Liver (tissue), 8 donors: ENCODE measurements at regions not wholly inside any gene's neighbourhood (a gene's known extent, or its start where the extent isn't known, plus 50 kb on each side); places are given as distances from the start of the nearest gene placed in this dataset.
A peak's percentile ranks its signal among the peaks of the same experiment; 100 is the strongest.

Experiments
- DNase-seq: peaks from one replicate; pipeline ENCODE4 v3.0.0-alpha.2; 2017; ENCODE audit warnings: low spot score
- H3K27ac ChIP-seq, 2 donors: one replicate each; pipeline ENCODE4 v1.7.0; 2013; ENCODE audit warnings: inconsistent platforms in 2 of 2, low read length in 2 of 2, control low read depth in 1 of 2, low read depth in 1 of 2, mild to moderate bottlenecking in 1 of 2
- H3K27me3 ChIP-seq, 4 donors: one replicate each; pipeline versions ENCODE4 v1.6.1 to v1.7.0; 2013; ENCODE audit warnings: low read length in 3 of 4, inconsistent platforms in 1 of 4, mild to moderate bottlenecking in 1 of 4, moderate library complexity in 1 of 4; ENCODE audit not compliant: control insufficient read depth in 4 of 4, insufficient read depth in 4 of 4
- H3K36me3 ChIP-seq, 4 donors: one replicate each; pipeline versions ENCODE4 v1.6.1 to v1.7.0; 2013; ENCODE audit warnings: low read length in 3 of 4, mild to moderate bottlenecking in 3 of 4, low read depth in 1 of 4, moderate library complexity in 1 of 4; ENCODE audit not compliant: control insufficient read depth in 4 of 4, insufficient read depth in 3 of 4
- H3K4me1 ChIP-seq, 4 donors: one replicate each; pipeline versions ENCODE4 v1.6.1 to v1.7.0; 2013; ENCODE audit warnings: low read length in 3 of 4, mild to moderate bottlenecking in 3 of 4, moderate library complexity in 1 of 4; ENCODE audit not compliant: control insufficient read depth in 4 of 4, insufficient read depth in 4 of 4
- H3K4me3 ChIP-seq, 3 donors: one replicate each; pipeline versions ENCODE4 v1.6.1 to v1.7.0; 2013; ENCODE audit warnings: low read length in 3 of 3, control low read depth in 1 of 3, low read depth in 1 of 3, mild to moderate bottlenecking in 1 of 3
- H3K9ac ChIP-seq, 2 donors: one replicate each; pipeline ENCODE4 v1.7.0; 2013; ENCODE audit warnings: low read length in 2 of 2, mild to moderate bottlenecking in 2 of 2, moderate library complexity in 2 of 2, control low read depth in 1 of 2, low read depth in 1 of 2
- H3K9me3 ChIP-seq, 4 donors: one replicate each; pipeline versions ENCODE4 v1.6.1 to v1.7.0; 2013; ENCODE audit warnings: low read length in 3 of 4; ENCODE audit not compliant: control insufficient read depth in 4 of 4
- ATF3 ChIP-seq: IDR thresholded peaks from 2 replicates; pipeline ENCODE4 v1.6.1; 2016; ENCODE audit warnings: antibody characterized with exemption
- CTCF ChIP-seq: fragments of 150-350 bp; IDR thresholded peaks from 2 replicates; pipeline ENCODE4 v1.5.1; 2017; ENCODE audit warnings: improper control_type of control experiment, low read depth, low read length; ENCODE audit not compliant: missing input control
- EGR1 ChIP-seq, 2 donors: IDR thresholded peaks; 2 replicates each; pipeline ENCODE4 v1.6.1; 2016 to 2018; ENCODE audit warnings: antibody characterized with exemption in 2 of 2, low read depth in 2 of 2
- FOXA1 ChIP-seq: IDR thresholded peaks from 2 replicates; pipeline ENCODE4 v1.6.1; 2016; ENCODE audit warnings: antibody characterized with exemption
- FOXA2 ChIP-seq: IDR thresholded peaks from 2 replicates; pipeline ENCODE4 v1.6.1; 2016; ENCODE audit warnings: antibody characterized with exemption
- GABPA ChIP-seq, 2 donors: IDR thresholded peaks in 1 of 2; conservative IDR thresholded peaks in 1 of 2; 2 replicates each; pipeline ENCODE4 v1.6.1; 2016; ENCODE audit warnings: antibody characterized with exemption in 2 of 2, mild to moderate bottlenecking in 1 of 2, moderate library complexity in 1 of 2
- HNF4A ChIP-seq, 2 donors: conservative IDR thresholded peaks; 2 replicates each; pipeline ENCODE4 v1.6.1; 2016; ENCODE audit warnings: antibody characterized with exemption in 2 of 2, mild to moderate bottlenecking in 2 of 2
- HNF4G ChIP-seq: IDR thresholded peaks from 2 replicates; pipeline ENCODE4 v1.6.1; 2016; ENCODE audit warnings: antibody characterized with exemption
- JUND ChIP-seq, 2 donors: IDR thresholded peaks; 2 replicates each; pipeline ENCODE4 v1.6.1; 2016; ENCODE audit warnings: antibody characterized with exemption in 2 of 2
- MAX ChIP-seq: IDR thresholded peaks from 2 replicates; pipeline ENCODE4 v1.6.1; 2016; ENCODE audit warnings: antibody characterized with exemption
- NR2F2 ChIP-seq: IDR thresholded peaks from 2 replicates; pipeline ENCODE4 v1.6.1; 2016; ENCODE audit warnings: antibody characterized with exemption
- RAD21 ChIP-seq, 2 donors: IDR thresholded peaks; 2 replicates each; pipeline ENCODE4 v1.6.1; 2016; ENCODE audit warnings: antibody characterized with exemption in 2 of 2, mild to moderate bottlenecking in 2 of 2
- REST ChIP-seq: IDR thresholded peaks from 2 replicates; pipeline ENCODE4 v1.6.1; 2016; ENCODE audit warnings: antibody characterized with exemption, mild to moderate bottlenecking
- RXRA ChIP-seq, 2 donors: IDR thresholded peaks; 2 replicates each; pipeline ENCODE4 v1.6.1; 2017 to 2018; ENCODE audit warnings: antibody characterized with exemption in 2 of 2, mild to moderate bottlenecking in 1 of 2
- SP1 ChIP-seq: IDR thresholded peaks from 2 replicates; pipeline ENCODE4 v1.6.1; 2018; ENCODE audit warnings: antibody characterized with exemption, mild to moderate bottlenecking
- TAF1 ChIP-seq: conservative IDR thresholded peaks from 2 replicates; pipeline ENCODE4 v1.6.1; 2016; ENCODE audit warnings: antibody characterized with exemption, mild to moderate bottlenecking
- YY1 ChIP-seq: IDR thresholded peaks from 2 replicates; pipeline ENCODE4 v1.6.1; 2016; ENCODE audit warnings: antibody characterized with exemption, mild to moderate bottlenecking
- ZBTB33 ChIP-seq: IDR thresholded peaks from 2 replicates; pipeline ENCODE4 v1.6.1; 2016; ENCODE audit warnings: antibody characterized with exemption
- WGBS: extraction: QIAGEN DNeasy Blood & Tissue Kit; methylation state at CpG from one replicate; pipeline ENCODE4 v1.1.7; 2013; 5-methylcytosine and 5-hydroxymethylcytosine counted together
- donor health status: healthy.
- donor health status: healthy.
- donor health status: healthy.
- donor health status: healthy.
- donor health status: healthy.

GRCh38 chr13:50521831-50522149 lies 321.7 kb downstream of the DLEU7 start:
- TF ChIP-seq FOXA1 (peak; percentile 67), ATF3 (no peak), TAF1 (peak; percentile 52), HNF4A (conservative IDR thresholded peaks at IDR 0.05) (peak; percentile 48 to 59), YY1 (peak; percentile 45), REST (peak; percentile 49), RAD21 (IDR thresholded peaks at IDR 0.05) (peak; percentile 58 to 62), SP1 (peak; percentile 64), NR2F2 (no peak), HNF4G (no peak), RXRA (IDR thresholded peaks at IDR 0.05) (peak; percentile 46 to 80), JUND (IDR thresholded peaks at IDR 0.05) (peak; percentile 33 to 69), FOXA2 (peak; percentile 66), ZBTB33 (peak; percentile 70), GABPA (IDR thresholded peaks at IDR 0.05 in 1 of 2, conservative IDR thresholded peaks at IDR 0.05 in 1 of 2) (no peak), MAX (peak; percentile 29), EGR1 (IDR thresholded peaks at IDR 0.05; ENCODE audit: low read depth in 2 of 2) (peak in 1 of 2 donors; percentile 46), CTCF (no peak)
- 14% methylated on average over 3 of the region's 3 CpGs for WGBS
- no peaks in the 10 kb centered on the region for H3K36me3 ChIP-seq
- H3K9me3 ChIP-seq: no peaks in the 10 kb centered on the region
- H3K4me3 ChIP-seq: peak overlapping the region in 1 of 3 donors; percentile 3
- peak overlapping the region in 1 of 2 donors; percentile 60 for H3K9ac ChIP-seq
- no peak for DNase-seq
- H3K27me3 ChIP-seq: no peaks in the 10 kb centered on the region
- peaks cover 8 to 67% (median 56%) of the 10 kb centered on the region in 4 donors for H3K4me1 ChIP-seq
- H3K27ac ChIP-seq: peak overlapping the region; percentile 52 to 82
